ENCODE measurements at regions not wholly inside any gene's neighbourhood (a gene's known extent, or its start where the extent isn't known, plus 50 kb on each side); places are given as distances from the start of the nearest gene placed in this dataset.

GRCh38 chr2:145625111-145625510 is 1105.2 kb upstream of the ZEB2 start:
- Histone ChIP-seq H3K36me3 (ENCODE audit: insufficient read depth, low read length) (no peaks in the 10 kb centered on the region), H3K9me3 (ENCODE audit: control insufficient read depth, insufficient read depth, low read length) (no peaks in the 10 kb centered on the region)

DNA sequence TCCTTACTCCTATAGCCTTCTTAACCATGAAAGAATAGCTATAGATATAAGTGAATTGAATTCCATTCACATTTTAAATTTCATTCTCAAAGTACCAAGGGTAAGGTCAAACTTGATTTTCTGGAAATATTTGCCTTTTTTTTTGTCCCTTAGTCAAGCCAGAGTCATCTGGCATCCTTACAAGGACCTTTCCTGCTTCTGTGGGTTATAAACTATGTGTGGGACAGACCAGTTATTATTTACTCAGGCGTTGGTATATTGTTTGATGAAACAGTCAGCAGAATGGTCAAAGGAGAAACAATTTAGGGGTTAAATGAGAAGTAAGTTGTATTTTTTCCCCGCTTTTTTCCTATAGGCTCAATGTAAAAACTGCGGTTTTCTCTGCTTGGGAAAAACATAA is 1103.2 kb upstream of the ZEB2 start:
- H3K9me3 ChIP-seq (ENCODE audit: control insufficient read depth, insufficient read depth, low read length), result no peaks in the 10 kb centered on the region
- no peaks in the 10 kb centered on the region for H3K36me3 ChIP-seq (ENCODE audit: insufficient read depth, low read length)
- H3K4me1 ChIP-seq (ENCODE audit: insufficient read depth, low read length), result no peaks in the 10 kb centered on the region
- H3K9ac ChIP-seq (ENCODE audit: low read depth, low read length), result no peak overlapping the region

More at GRCh38 chr2:145625111-145625510, 1105.2 kb upstream of the ZEB2 start:
- Histone ChIP-seq H3K4me1 (ENCODE audit: insufficient read depth, low read length) (no peaks in the 10 kb centered on the region), H3K9ac (ENCODE audit: low read depth, low read length) (no peak overlapping the region)

DNA sequence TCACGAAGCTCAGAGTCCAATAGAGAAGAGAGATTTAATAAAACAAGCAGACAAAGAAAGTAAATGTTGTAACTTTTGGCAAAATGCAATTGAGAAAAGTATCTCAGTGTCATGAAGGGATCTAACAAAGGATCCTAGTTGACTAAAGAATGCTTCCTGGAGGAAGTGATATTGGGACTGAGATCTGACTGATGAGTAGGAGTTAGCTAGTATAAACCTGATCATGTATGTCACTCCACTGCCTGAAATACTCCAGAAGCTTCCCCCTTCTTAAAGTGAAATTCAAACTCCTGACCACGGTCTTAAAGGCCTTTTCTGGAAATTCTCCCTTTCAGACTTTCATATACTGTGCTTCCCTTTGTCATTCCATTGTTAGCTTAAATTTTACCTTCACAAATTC is 1102.4 kb upstream of the ZEB2 start:
- Histone ChIP-seq H3K4me1 (ENCODE audit: insufficient read depth, low read length) (no peaks in the 10 kb centered on the region), H3K9me3 (ENCODE audit: control insufficient read depth, insufficient read depth, low read length) (no peaks in the 10 kb centered on the region), H3K9ac (ENCODE audit: low read depth, low read length) (no peak overlapping the region), H3K36me3 (ENCODE audit: insufficient read depth, low read length) (no peaks in the 10 kb centered on the region)

DNA sequence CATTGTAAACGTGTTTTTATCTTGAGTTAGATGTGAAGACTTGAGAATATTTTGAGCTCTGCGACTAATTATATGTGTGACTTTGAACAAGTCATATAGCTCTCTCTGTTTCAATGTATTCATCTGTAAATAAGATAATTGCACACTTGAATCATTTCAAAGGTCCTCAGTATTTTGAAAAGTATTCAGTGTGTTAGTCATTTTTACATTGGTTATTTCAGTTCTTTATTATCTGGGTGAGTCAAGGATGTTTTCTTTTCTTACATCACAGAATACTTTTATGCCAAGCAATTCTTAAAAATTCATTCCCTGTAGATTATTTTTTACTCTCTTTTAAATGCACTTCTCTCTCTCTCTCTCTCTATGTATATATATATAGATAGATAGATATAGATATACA is 1098.0 kb upstream of the ZEB2 start:
- Histone ChIP-seq H3K9ac (ENCODE audit: low read depth, low read length) (no peak overlapping the region), H3K9me3 (ENCODE audit: control insufficient read depth, insufficient read depth, low read length) (no peaks in the 10 kb centered on the region), H3K4me1 (ENCODE audit: insufficient read depth, low read length) (no peaks in the 10 kb centered on the region), H3K36me3 (ENCODE audit: insufficient read depth, low read length) (no peaks in the 10 kb centered on the region)

GRCh38 chr2:145617420-145617819 is 1097.5 kb upstream of the ZEB2 start:
- no peak overlapping the region for H3K9ac ChIP-seq (ENCODE audit: low read depth, low read length)
- no peaks in the 10 kb centered on the region for H3K4me1 ChIP-seq (ENCODE audit: insufficient read depth, low read length)
- H3K9me3 ChIP-seq (ENCODE audit: control insufficient read depth, insufficient read depth, low read length), result no peaks in the 10 kb centered on the region
- H3K36me3 ChIP-seq (ENCODE audit: insufficient read depth, low read length), result no peaks in the 10 kb centered on the region

- no peak overlapping the region for H3K9ac ChIP-seq (ENCODE audit: low read depth, low read length)
- no peaks in the 10 kb centered on the region for H3K36me3 ChIP-seq (ENCODE audit: insufficient read depth, low read length)
- H3K4me1 ChIP-seq (ENCODE audit: insufficient read depth, low read length), result no peaks in the 10 kb centered on the region
- H3K9me3 ChIP-seq (ENCODE audit: control insufficient read depth, insufficient read depth, low read length), result no peaks in the 10 kb centered on the region
Measured at GRCh38 chr2:145615626-145616025, 1095.7 kb upstream of the ZEB2 start.

- H3K9ac ChIP-seq (ENCODE audit: low read depth, low read length), result no peak overlapping the region
- H3K9me3 ChIP-seq (ENCODE audit: control insufficient read depth, insufficient read depth, low read length), result no peaks in the 10 kb centered on the region
- no peaks in the 10 kb centered on the region; the same call in 1 of the 2 replicates for H3K4me1 ChIP-seq (ENCODE audit: insufficient read depth, low read length)
- no peaks in the 10 kb centered on the region for H3K36me3 ChIP-seq (ENCODE audit: insufficient read depth, low read length)
Measured at GRCh38 chr2:145609951-145610350, 1090.0 kb upstream of the ZEB2 start.

DNA sequence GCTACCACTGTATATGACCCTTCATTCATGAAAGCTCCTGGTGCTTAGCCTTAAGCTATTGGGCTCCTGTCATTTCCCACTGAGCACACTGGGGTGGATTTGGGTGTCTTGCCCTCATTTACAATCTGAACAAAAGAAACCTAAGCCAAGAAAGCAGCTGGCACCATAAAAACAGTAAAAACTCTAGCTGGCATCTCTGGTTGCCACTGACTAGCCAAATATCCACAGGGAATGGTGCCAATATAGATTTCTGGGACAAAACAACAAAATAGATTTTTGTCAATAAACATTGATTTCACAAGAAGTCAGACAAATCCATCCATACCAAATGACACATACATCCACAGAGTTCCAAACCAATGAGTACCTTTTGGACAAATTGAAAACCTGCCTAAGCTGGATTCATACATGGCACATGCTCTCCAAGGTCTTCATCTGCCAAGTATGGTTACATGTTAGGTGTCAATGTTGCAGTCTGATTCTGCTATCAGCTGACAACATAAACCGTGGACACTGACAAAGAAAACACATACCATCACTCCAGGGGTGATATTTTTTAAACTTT is 1081.5 kb upstream of the ZEB2 start:
- H3K36me3 ChIP-seq (ENCODE audit: insufficient read depth, low read length), result no peaks in the 10 kb centered on the region
- no peak overlapping the region for H3K9ac ChIP-seq (ENCODE audit: low read depth, low read length)
- no peaks in the 10 kb centered on the region for H3K9me3 ChIP-seq (ENCODE audit: control insufficient read depth, insufficient read depth, low read length)
- H3K4me1 ChIP-seq (ENCODE audit: insufficient read depth, low read length), result no peaks in the 10 kb centered on the region

DNA sequence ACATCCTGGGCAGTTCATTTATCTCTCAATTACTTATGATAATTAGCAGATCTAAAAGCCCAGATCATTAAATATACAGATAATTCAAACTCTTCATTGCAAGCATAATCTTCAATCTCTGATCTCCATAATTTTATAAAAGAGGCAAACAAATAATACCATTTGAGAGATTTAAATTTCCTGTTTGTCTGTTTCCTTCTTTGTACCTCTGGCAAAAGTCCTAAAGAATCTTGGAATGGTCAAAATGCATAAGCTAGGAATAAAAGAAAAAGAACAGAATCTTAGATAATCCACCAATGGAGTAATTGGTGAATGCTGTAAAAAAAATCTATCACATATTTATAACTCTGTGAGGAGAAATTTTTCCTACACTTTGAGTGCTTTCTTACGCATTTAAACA is 1080.9 kb upstream of the ZEB2 start:
- Histone ChIP-seq H3K4me1 (ENCODE audit: insufficient read depth, low read length) (no peaks in the 10 kb centered on the region), H3K9me3 (ENCODE audit: control insufficient read depth, insufficient read depth, low read length) (no peaks in the 10 kb centered on the region), H3K9ac (ENCODE audit: low read depth, low read length) (no peak overlapping the region), H3K36me3 (ENCODE audit: insufficient read depth, low read length) (no peaks in the 10 kb centered on the region)

GRCh38 chr2:145599756-145600155 is 1079.8 kb upstream of the ZEB2 start:
- H3K9ac ChIP-seq (ENCODE audit: low read depth, low read length), result no peak overlapping the region
- H3K4me1 ChIP-seq (ENCODE audit: insufficient read depth, low read length), result no peaks in the 10 kb centered on the region
- no peaks in the 10 kb centered on the region for H3K9me3 ChIP-seq (ENCODE audit: control insufficient read depth, insufficient read depth, low read length)
- no peaks in the 10 kb centered on the region for H3K36me3 ChIP-seq (ENCODE audit: insufficient read depth, low read length)

DNA sequence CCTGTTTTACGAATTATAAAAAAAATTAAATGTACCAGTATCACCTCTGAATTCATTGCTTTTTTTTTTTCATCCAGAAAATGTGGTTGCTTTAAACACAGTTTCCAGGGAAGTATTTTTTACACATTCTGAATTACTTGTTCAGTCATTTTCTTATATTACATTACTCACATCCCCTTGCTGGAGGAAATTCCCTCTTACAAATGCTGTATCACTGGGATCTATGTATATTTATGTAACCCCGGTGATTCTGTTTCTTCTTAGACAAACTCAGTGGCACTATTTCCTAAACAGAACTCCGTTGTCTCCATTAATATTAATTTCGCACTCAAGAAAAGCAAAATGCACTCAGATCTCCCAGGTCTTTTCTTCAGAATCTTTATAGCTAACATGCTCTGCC is 1078.5 kb upstream of the ZEB2 start:
- no peaks in the 10 kb centered on the region for H3K9me3 ChIP-seq (ENCODE audit: control insufficient read depth, insufficient read depth, low read length)
- peaks cover 6% of the 10 kb centered on the region; the same call in 1 of the 2 replicates for H3K4me1 ChIP-seq (ENCODE audit: insufficient read depth, low read length)
- H3K9ac ChIP-seq (ENCODE audit: low read depth, low read length), result no peak overlapping the region
- no peaks in the 10 kb centered on the region for H3K36me3 ChIP-seq (ENCODE audit: insufficient read depth, low read length)

DNA sequence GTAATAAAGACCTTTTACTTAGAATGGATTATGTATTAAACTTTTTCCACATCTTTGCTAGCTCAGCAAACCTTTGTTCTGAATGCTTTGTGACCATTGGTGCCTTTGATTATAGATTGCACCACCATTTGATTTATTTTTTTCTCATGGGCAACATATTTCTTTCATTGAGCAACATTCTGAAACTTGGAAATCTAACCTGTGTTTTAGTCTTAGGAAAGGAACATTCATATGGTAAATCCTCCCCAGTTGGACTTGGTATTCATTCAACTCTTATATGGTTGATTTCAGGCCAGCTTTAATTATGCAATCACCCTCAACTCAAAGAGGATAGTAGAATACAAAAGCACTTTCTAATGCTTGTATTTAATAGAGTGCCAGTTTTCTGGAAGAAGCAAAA is 1077.9 kb upstream of the ZEB2 start:
- no peak overlapping the region for H3K9ac ChIP-seq (ENCODE audit: low read depth, low read length)
- H3K4me1 ChIP-seq (ENCODE audit: insufficient read depth, low read length), result peaks cover 10% of the 10 kb centered on the region
- no peaks in the 10 kb centered on the region for H3K36me3 ChIP-seq (ENCODE audit: insufficient read depth, low read length)
- H3K9me3 ChIP-seq (ENCODE audit: control insufficient read depth, insufficient read depth, low read length), result no peaks in the 10 kb centered on the region

- no peaks in the 10 kb centered on the region for H3K36me3 ChIP-seq (ENCODE audit: insufficient read depth, low read length)
- no peak overlapping the region for H3K9ac ChIP-seq (ENCODE audit: low read depth, low read length)
- peaks cover 17% of the 10 kb centered on the region for H3K4me1 ChIP-seq (ENCODE audit: insufficient read depth, low read length)
- H3K9me3 ChIP-seq (ENCODE audit: control insufficient read depth, insufficient read depth, low read length), result no peaks in the 10 kb centered on the region
Measured at GRCh38 chr2:145597006-145597405, 1077.1 kb upstream of the ZEB2 start.

- no peaks in the 10 kb centered on the region for H3K36me3 ChIP-seq (ENCODE audit: insufficient read depth, low read length)
- H3K9ac ChIP-seq (ENCODE audit: low read depth, low read length), result no peak overlapping the region
- peaks cover 23% of the 10 kb centered on the region for H3K4me1 ChIP-seq (ENCODE audit: insufficient read depth, low read length)
- H3K9me3 ChIP-seq (ENCODE audit: control insufficient read depth, insufficient read depth, low read length), result no peaks in the 10 kb centered on the region
Measured at GRCh38 chr2:145596416-145596815, 1076.5 kb upstream of the ZEB2 start.

DNA sequence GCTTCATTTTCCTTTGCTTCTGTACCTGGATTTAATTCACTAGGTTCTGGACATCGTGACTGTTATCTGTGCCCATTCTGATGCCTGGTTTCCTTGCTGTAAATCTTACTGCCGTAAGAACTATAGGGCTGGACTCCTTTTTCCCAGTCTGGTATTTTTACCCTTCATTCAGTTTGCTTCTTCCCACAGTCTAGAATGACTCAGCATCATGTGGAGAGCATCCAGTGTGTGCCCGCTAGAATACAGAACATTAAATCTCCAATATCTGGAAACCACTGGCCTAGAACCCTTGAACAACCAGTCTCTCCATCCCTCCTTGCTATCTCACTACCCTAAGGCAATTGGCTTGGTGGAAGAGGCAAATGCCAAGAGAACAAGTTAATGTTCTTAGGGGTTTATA is 1075.4 kb upstream of the ZEB2 start:
- Histone ChIP-seq H3K9ac (ENCODE audit: low read depth, low read length) (no peak overlapping the region), H3K36me3 (ENCODE audit: insufficient read depth, low read length) (no peaks in the 10 kb centered on the region), H3K4me1 (ENCODE audit: insufficient read depth, low read length) (peaks cover 27% of the 10 kb centered on the region), H3K9me3 (ENCODE audit: control insufficient read depth, insufficient read depth, low read length) (no peaks in the 10 kb centered on the region)
